HEK293 (cell line): ENCODE measurements at regions not wholly inside any gene's neighbourhood (a gene's known extent, or its start where the extent isn't known, plus 50 kb on each side); places are given as distances from the start of the nearest gene placed in this dataset.

ENCODE experiments used
- CTCF ChIA-PET: fragments of 350-600 bp; formaldehyde crosslinking; extraction: SDS; loops from one replicate; lab custom pipeline; 2021; ENCODE audit warnings: antibody characterized with exemption; lab: Yijun Ruan, JAX
- POLR2A ChIA-PET: fragments of 300-600 bp; formaldehyde crosslinking; extraction: SDS; loops from one replicate; lab custom pipeline; 2020; ENCODE audit warnings: antibody characterized with exemption, inconsistent platforms; lab: Yijun Ruan, JAX
- H3K27ac ChIP-seq: fragments of 200-500 bp; sonication (Bioruptor generic); 2 replicates; pipeline ENCODE4 v1.5.1; 2014; ENCODE audit warnings: low read depth, low read length, control low read depth, inconsistent platforms; ENCODE audit errors: extremely low read depth
- H3K36me3 ChIP-seq, 2 experiments: fragments of 200-500 bp in 1 of 2; sonication (Bioruptor generic) in 1 of 2; 1 replicate in 1 of 2; 2 replicates in 1 of 2; pipeline ENCODE4 v1.5.1; 2014 to 2017; ENCODE audit warnings: inconsistent platforms in 2 of 2, low read length in 2 of 2; ENCODE audit not compliant: control insufficient read depth in 2 of 2, insufficient read depth in 1 of 2
- H3K4me1 ChIP-seq: fragments of 200-500 bp; sonication (Bioruptor generic); 2 replicates; pipeline ENCODE4 v1.5.1; 2014; ENCODE audit warnings: mild to moderate bottlenecking, low read length, inconsistent platforms; ENCODE audit not compliant: control insufficient read depth, insufficient read depth
- H3K4me3 ChIP-seq: 2 replicates; pipeline ENCODE4 v1.5.1; 2011; ENCODE audit warnings: low read depth, mild to moderate bottlenecking, control low read depth, low read length, moderate library complexity
- H3K9me3 ChIP-seq: fragments of 200-500 bp; sonication (Bioruptor generic); 2 replicates; pipeline ENCODE4 v1.5.1; 2014; ENCODE audit warnings: low read depth, low read length, inconsistent platforms; ENCODE audit not compliant: control insufficient read depth, insufficient read depth
- KLF16 ChIP-seq: fragments of 450-650 bp; formaldehyde crosslinking; IDR thresholded peaks from 2 replicates; pipeline ENCODE4 v1.5.1; 2017; ENCODE audit warnings: missing biosample characterization, missing genetic modification characterization
- PRDM6 ChIP-seq: fragments of 450-650 bp; formaldehyde crosslinking; IDR thresholded peaks from 2 replicates; pipeline ENCODE4 v1.5.1; 2017; ENCODE audit warnings: missing biosample characterization, missing genetic modification characterization
- REPIN1 ChIP-seq: fragments of 450-650 bp; formaldehyde crosslinking; IDR thresholded peaks from 2 replicates; pipeline ENCODE4 v1.5.1; 2017; ENCODE audit warnings: missing biosample characterization, missing genetic modification characterization, low read depth
- SALL2 ChIP-seq: fragments of 450-650 bp; formaldehyde crosslinking; IDR thresholded peaks from 2 replicates; pipeline ENCODE4 v1.5.0; 2017; ENCODE audit warnings: missing biosample characterization, mild to moderate bottlenecking, missing genetic modification characterization, borderline replicate concordance
- SCRT2 ChIP-seq: fragments of 450-650 bp; formaldehyde crosslinking; IDR thresholded peaks from 2 replicates; pipeline ENCODE4 v1.5.1; 2016; ENCODE audit warnings: missing biosample characterization, missing genetic modification characterization
- ZBTB10 ChIP-seq: fragments of 450-650 bp; formaldehyde crosslinking; IDR thresholded peaks from 2 replicates; pipeline ENCODE4 v1.5.1; 2016; ENCODE audit warnings: missing biosample characterization, missing genetic modification characterization
- ZNF114 ChIP-seq: fragments of 450-650 bp; formaldehyde crosslinking; IDR thresholded peaks from 2 replicates; pipeline ENCODE4 v1.5.0; 2017; ENCODE audit warnings: missing biosample characterization, missing genetic modification characterization
- ZNF211 ChIP-seq: fragments of 450-650 bp; formaldehyde crosslinking; IDR thresholded peaks from 2 replicates; pipeline ENCODE4 v1.5.1; 2016; ENCODE audit warnings: low read depth, missing biosample characterization, missing genetic modification characterization
- ZNF362 ChIP-seq: fragments of 450-650 bp; formaldehyde crosslinking; IDR thresholded peaks from 2 replicates; pipeline ENCODE4 v1.5.1; 2016; ENCODE audit warnings: missing biosample characterization, missing genetic modification characterization
- ZNF510 ChIP-seq: fragments of 450-650 bp; formaldehyde crosslinking; IDR thresholded peaks from 2 replicates; pipeline ENCODE4 v1.5.1; 2018; ENCODE audit warnings: mild to moderate bottlenecking, missing genetic modification characterization, missing biosample characterization; ENCODE audit not compliant: insufficient replicate concordance
- ZNF555 ChIP-seq: fragments of 450-650 bp; formaldehyde crosslinking; conservative IDR thresholded peaks from 2 replicates; pipeline ENCODE4 v1.5.1; 2017; ENCODE audit warnings: missing biosample characterization, mild to moderate bottlenecking, missing genetic modification characterization, inconsistent platforms
- ZNF610 ChIP-seq: fragments of 450-650 bp; formaldehyde crosslinking; IDR thresholded peaks from 2 replicates; pipeline ENCODE4 v1.5.1; 2016; ENCODE audit warnings: missing biosample characterization, missing genetic modification characterization, borderline replicate concordance
- ZNF670 ChIP-seq: fragments of 450-650 bp; formaldehyde crosslinking; IDR thresholded peaks from 2 replicates; pipeline ENCODE4 v1.5.1; 2016; ENCODE audit warnings: missing biosample characterization, missing genetic modification characterization, low read depth
- ZNF777 ChIP-seq: fragments of 450-650 bp; formaldehyde crosslinking; IDR thresholded peaks from 2 replicates; pipeline ENCODE4 v1.5.1; 2017; ENCODE audit warnings: missing biosample characterization, missing genetic modification characterization, borderline replicate concordance
- TF ChIP-seq, protein P1 (sequence below): fragments of 450-650 bp; formaldehyde crosslinking; IDR thresholded peaks from 2 replicates; pipeline ENCODE4 v1.5.1; 2016; ENCODE audit warnings: missing biosample characterization, missing genetic modification characterization, borderline replicate concordance
- TF ChIP-seq, protein P2 (sequence below): fragments of 450-650 bp; IDR thresholded peaks from 2 replicates; pipeline ENCODE4 v1.5.1; 2018; ENCODE audit warnings: missing biosample characterization, mild to moderate bottlenecking, missing genetic modification characterization
- TF ChIP-seq, protein P3 (sequence below): IDR thresholded peaks from 2 replicates; pipeline ENCODE4 v1.6.1; 2011; ENCODE audit warnings: mild to moderate bottlenecking, low read depth, low read length, borderline replicate concordance

DNA sequence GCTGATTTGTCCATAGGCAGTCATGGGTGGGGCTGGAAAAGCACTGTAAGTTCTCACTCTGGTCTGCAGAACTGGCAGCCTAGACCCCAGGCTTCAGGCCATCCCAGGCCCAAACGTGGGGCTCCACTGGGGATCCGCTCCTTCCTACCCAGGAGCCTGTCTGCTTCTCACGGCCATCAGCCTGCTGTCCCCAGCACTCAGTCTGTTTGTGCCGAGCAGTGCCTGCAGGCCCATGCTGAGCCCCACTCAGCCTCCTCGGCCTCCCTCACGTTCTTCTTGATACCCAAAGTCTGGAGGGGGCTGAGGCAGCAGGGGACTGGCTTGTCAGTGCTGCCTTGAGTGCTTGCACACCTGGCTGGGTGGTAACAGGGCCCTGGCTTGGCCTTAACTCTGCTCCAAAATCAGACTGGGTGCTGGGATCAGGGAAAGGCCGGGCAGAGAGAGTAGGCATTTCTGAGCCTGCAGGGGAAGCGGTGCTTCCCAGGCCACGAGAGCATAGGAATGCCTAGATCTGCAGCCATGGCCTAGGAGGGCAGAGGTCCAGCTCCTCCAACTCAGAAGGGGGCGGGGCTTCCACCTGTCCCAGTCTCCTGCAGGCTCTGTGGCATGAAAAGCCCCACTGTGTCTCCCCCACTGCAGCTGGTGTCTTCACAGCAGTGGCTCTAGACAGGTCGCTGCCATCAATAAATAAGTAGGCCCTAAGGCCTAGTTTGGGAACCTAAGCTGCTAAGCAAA is 772.4 kb upstream of the FBXO33 start:
- Histone ChIP-seq H3K36me3 (no peaks in the 10 kb centered on the region), H3K27ac (no peak overlapping the region), H3K4me3 (no peak overlapping the region), H3K9me3 (no peaks in the 10 kb centered on the region), H3K4me1 (no peaks in the 10 kb centered on the region)
- TF ChIP-seq REPIN1 (tag by site-specific recombination) (no peak), ZNF777 (tag by site-specific recombination) (no peak), ZNF211 (tag by site-specific recombination) (no peak), ZNF114 (tag by site-specific recombination) (no peak), ZBTB10 (tag by site-specific recombination) (no peak), ZNF362 (tag by site-specific recombination) (no peak), SCRT2 (tag by site-specific recombination) (no peak), ZNF510 (tag by site-specific recombination) (no peak), KLF16 (tag by site-specific recombination) (no peak), ZNF555 (tag by site-specific recombination) (no peak), ZNF670 (no peak), SALL2 (tag by site-specific recombination) (no peak), PRDM6 (tag by site-specific recombination) (no peak), ZNF610 (tag by site-specific recombination) (no peak)
- TF ChIP-seq, protein P1, sequence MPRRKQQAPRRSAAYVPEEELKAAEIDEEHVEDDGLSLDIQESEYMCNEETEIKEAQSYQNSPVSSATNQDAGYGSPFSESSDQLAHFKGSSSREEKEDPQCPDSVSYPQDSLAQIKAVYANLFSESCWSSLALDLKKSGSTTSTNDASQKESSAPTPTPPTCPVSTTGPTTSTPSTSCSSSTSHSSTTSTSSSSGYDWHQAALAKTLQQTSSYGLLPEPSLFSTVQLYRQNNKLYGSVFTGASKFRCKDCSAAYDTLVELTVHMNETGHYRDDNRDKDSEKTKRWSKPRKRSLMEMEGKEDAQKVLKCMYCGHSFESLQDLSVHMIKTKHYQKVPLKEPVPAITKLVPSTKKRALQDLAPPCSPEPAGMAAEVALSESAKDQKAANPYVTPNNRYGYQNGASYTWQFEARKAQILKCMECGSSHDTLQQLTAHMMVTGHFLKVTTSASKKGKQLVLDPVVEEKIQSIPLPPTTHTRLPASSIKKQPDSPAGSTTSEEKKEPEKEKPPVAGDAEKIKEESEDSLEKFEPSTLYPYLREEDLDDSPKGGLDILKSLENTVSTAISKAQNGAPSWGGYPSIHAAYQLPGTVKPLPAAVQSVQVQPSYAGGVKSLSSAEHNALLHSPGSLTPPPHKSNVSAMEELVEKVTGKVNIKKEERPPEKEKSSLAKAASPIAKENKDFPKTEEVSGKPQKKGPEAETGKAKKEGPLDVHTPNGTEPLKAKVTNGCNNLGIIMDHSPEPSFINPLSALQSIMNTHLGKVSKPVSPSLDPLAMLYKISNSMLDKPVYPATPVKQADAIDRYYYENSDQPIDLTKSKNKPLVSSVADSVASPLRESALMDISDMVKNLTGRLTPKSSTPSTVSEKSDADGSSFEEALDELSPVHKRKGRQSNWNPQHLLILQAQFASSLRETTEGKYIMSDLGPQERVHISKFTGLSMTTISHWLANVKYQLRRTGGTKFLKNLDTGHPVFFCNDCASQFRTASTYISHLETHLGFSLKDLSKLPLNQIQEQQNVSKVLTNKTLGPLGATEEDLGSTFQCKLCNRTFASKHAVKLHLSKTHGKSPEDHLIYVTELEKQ (tag by site-specific recombination), result no peak
- TF ChIP-seq, protein P2, sequence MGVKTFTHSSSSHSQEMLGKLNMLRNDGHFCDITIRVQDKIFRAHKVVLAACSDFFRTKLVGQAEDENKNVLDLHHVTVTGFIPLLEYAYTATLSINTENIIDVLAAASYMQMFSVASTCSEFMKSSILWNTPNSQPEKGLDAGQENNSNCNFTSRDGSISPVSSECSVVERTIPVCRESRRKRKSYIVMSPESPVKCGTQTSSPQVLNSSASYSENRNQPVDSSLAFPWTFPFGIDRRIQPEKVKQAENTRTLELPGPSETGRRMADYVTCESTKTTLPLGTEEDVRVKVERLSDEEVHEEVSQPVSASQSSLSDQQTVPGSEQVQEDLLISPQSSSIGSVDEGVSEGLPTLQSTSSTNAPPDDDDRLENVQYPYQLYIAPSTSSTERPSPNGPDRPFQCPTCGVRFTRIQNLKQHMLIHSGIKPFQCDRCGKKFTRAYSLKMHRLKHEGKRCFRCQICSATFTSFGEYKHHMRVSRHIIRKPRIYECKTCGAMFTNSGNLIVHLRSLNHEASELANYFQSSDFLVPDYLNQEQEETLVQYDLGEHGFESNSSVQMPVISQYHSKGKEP, result no peak
- TF ChIP-seq, protein P3, sequence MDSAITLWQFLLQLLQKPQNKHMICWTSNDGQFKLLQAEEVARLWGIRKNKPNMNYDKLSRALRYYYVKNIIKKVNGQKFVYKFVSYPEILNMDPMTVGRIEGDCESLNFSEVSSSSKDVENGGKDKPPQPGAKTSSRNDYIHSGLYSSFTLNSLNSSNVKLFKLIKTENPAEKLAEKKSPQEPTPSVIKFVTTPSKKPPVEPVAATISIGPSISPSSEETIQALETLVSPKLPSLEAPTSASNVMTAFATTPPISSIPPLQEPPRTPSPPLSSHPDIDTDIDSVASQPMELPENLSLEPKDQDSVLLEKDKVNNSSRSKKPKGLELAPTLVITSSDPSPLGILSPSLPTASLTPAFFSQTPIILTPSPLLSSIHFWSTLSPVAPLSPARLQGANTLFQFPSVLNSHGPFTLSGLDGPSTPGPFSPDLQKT, result no peak
- ChIA-PET CTCF (no interaction called here), POLR2A (no interaction called here)
